ENCODE measurements at regions not wholly inside any gene's neighbourhood (a gene's known extent, or its start where the extent isn't known, plus 50 kb on each side); places are given as distances from the start of the nearest gene placed in this dataset.

GRCh38 chr4:125225806-125226205 is 88.9 kb upstream of the FAT4 start:
- no peak for TF ChIP-seq RAD21 (IDR thresholded peaks at IDR 0.05; ENCODE audit: insufficient read depth, low read depth, low read length)
- TF ChIP-seq POLR2A (IDR thresholded peaks at IDR 0.05; ENCODE audit: low read depth, low read length) = no peak
- TF ChIP-seq CTCF (IDR thresholded peaks at IDR 0.05 in 2 of 3, conservative IDR thresholded peaks at IDR 0.05 in 1 of 3; ENCODE audit: control insufficient read depth in 2 of 3, extremely low read depth in 1 of 3, insufficient read depth in 1 of 3, low read depth in 3 of 3, low read length in 3 of 3) = no peak
- TF ChIP-seq POLR2AphosphoS2 (IDR thresholded peaks at IDR 0.05; ENCODE audit: low read depth, low read length) = no peak
- TF ChIP-seq ZBTB33 (IDR thresholded peaks at IDR 0.05) = no peak

All from GM12878 (cell line).